GM19452 (cell line): ENCODE measurements at regions not wholly inside any gene's neighbourhood (a gene's known extent, or its start where the extent isn't known, plus 50 kb on each side); places are given as distances from the start of the nearest gene placed in this dataset.

Experiments used
- ATAC-seq: cut with Tn5 transposase; IDR thresholded peaks from one replicate; pipeline ENCODE4 v1.9.1; 2021; ENCODE audit not compliant: unreplicated experiment

DNA sequence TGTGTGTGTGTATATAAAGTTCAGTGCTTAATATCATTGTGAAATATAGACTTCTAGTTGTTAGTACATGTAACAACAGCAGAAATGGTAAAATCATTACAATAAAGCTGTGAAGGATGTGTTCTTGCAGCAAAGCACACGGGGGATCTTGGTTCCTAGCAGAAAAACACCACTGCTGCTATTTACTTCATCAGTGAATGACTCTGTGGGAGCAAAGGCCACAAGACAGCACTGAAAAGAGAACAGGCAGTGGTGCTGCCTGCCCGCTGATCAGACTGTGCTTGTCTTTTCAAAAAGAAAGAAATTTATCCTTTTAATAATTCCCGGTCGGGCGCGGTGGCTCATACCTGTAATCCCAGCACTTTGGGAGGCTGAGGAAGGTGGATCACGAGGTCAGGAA, 689.9 kb upstream of the CITED2 start:
- no peak for ATAC-seq

DNA sequence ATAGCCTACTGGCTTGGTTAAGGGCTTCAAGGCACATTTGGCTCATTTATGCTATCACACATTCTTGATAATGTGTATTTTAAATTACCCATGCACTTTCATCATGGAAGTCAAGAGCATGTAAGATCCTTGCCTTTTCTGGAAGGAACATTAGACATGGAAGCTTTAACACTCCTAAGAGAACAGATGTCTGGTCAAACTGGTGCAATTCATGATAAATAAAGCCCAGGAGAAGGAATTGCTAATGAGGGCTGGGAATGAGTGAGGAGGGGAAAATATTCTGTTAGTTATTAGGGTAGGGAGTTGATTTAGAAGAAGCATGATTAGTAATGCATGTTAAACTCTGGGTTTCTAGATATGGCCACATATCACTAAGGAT, 688.6 kb upstream of the CITED2 start:
- ATAC-seq = no peak

DNA sequence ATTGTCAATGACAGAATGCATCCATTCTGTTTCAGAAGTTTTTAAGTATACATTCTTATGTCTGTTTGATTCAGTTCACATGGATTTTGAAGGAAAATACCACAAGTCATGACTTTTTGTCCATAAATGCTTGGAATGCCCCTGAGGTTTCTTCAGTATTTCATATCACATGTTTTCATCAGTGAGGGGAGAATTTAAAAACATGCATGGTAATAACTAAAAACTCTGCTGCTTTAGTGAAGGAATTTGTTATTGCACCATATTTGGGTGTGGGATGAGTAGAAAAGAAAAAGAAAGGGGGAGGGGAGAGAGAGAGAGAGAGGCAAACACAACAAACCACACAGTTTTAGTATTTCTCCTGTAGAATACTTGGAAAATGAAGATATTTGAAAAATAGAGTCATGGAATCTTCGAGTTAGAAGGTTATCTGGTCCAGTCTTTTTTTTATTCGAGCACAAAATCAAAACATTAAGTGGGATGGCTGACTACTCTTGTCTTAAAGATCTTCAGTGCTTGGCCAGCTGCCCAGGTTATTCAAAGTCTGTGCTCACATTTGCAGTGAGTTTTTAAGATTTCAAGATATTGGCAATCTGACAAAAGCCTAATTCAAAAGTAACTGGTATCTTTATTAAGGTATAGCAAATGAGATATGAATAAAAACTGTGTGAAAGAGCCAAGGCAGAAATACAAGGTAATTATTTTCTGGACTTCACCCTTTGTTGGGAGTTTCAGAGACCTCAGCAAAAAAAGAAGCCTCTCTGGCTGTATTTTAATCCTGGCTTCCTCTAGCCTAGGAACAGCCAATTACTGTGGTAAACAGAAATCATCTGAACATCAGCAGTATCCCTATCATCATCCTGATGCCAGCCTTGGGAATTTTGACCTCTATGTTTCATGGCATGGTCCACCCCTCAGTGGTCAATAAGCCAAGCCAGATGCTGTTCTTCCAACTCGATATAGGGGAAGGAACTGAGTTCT, 687.9 kb upstream of the CITED2 start:
- ATAC-seq = no peak

DNA sequence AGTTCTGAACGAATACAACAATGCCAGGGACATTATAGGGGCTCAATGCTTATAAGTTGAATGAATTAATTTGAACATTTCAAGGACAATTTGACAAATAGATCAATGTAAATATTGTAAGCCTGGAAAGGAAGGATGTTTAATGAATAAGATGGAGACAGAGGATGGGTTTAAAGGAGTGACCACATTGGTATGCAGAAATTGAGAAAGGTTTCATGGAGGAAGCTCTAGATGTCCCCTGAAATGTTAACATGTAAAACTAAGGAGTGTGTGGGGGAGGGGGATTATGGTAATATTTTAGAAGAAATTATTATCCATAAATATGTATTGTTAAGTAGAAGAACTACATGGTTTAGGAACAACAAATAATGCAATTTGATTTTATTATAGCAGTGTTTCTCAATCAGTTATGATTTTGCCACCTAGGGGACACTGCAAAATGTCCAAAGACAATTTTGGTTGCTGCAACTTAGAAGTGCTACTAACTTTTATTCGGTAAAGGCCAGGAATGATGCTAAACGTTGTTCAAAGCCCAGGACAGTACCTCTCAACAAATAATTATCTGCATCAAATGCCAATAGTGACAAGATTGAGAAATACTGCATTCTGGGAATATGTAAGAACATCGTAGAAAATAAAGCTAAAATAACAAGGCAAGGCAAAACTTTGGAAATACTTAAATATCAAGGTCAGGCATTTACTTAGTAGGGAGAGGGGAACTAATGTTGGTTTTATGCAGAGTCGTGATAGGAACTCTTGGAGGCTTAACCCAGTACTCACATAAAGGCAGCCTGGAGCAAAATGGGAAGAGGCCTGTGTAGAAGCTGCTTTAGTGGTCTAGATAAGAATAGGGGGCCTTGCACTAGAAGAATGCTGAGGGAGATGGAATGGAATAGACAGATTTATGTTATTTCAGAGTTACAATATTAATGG, 686.9 kb upstream of the CITED2 start:
- ATAC-seq = no peak

DNA sequence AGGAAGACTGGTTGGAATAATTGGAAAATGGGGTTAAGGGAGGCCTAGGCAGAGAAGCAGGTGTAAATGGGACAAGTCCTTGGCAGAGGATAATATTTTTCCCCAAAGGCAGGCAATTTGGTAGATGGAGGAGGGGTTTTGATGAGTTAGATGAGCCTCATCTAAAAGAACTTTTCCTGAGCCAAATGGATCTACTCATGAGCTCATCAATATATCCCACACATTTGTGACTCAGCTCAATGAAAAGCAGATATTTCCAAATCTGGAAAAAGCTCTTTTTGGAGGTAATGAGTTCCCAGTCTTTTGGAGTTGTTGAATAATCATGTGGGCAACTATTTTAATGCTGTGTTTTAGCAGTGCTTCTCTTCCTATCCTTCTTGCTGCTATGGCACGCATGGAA, 685.5 kb upstream of the CITED2 start:
- ATAC-seq = no peak

DNA sequence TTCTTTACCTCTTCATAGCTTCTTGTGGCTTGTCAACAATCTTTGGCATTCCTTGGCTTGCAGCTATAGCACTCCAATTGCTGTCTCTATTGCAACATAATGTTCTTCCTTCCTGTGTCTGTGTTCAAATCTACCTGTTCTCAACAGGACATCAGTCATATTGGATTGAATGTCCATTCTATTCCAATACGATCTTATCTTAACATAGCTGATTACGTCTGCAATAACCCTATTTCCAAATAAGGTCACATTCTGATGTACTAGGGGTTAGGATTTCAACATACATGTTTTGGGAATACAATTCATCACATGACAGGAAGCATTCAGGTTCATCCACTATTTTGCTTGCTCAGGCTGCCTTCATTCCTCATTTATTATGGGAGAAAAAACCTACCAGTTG, 684.4 kb upstream of the CITED2 start:
- no peak for ATAC-seq

DNA sequence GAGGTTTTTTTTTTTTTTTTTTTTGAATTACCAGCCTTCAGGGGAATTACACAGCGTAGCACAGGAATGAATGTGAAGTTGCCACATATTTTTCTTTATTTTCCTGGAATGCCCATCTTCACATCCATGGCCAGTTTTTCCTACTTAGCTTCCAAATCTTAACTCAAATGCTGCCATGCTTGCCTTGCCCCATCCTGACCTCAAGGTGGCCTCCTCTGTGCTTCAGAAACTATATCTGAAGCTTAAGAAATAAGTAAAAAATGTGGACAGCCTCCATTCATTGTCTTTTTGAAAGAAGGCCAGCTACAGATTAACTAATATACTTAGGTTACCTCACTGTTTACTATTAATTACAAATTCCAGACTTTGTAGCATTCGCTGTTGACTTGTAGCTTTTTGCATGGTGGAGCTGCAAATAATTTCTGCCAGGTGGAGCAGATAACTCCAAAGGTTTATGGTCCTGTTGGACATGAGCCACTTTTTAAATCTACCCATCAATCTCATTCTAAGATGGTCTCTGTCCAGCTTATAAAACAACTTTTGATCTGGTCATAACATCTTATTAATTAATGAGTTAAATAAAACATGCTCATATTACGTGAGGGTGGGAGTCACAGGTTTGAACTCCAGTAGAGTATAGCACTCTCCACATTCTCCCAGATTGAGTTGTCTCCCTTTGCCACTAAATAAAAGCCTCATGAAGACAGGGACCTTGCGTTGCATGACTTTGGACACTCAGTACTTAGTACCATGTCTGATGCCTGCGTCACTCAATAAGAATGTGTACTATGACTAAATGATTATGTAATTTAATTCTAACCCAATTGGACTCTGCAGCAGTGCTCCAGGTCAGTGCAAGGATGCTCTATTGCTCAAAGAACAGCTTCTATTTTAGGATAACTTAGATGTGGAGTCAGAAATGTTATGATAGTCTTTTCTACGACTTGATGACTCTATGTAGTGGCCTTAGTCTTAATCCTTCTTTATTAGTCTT, 678.6 kb upstream of the CITED2 start:
- ATAC-seq = no peak

DNA sequence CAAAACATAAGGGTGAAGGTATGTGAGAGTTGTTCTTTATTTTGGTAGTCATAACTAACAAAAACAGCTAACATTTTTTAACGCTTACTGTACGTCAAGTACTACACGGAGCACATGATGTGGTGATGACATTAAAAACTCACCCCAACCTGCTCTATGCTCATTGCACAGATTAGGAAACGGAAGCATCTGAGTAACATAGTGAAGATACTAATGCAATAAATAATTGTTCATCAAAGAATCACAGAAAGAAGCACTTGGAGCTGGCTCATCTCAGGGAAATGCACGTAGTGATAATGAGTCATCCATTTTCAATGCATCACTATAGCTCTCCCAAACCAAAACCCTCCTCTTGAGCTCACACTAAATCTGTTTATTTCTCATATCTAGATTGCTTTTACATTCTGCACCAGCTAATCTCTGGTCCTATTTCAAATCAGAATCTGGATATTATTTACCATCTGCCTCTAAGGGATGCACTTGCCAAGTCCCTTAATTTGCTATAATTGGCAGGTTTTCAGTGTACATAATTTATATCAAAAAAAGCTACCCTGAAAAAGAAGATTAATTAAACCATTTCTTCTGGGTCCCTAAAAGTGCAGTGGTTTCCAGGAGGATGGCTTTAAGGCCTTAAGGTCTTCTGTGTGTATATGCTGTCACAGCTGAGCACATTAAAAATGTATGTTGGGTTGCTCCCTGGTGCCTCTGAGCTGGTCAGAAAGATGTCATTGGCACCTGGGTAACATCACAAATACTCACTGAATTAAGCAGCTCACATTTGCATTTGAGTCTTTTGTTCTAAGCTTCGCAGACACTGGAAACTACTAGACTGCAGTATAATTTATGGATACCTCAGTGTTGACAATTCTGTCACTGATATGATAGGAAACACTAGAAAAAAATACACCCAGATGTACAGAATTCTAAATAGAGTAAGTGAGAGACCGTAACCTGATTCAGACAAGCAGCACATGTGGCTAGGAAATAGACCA, 677.4 kb upstream of the CITED2 start:
- no peak for ATAC-seq

DNA sequence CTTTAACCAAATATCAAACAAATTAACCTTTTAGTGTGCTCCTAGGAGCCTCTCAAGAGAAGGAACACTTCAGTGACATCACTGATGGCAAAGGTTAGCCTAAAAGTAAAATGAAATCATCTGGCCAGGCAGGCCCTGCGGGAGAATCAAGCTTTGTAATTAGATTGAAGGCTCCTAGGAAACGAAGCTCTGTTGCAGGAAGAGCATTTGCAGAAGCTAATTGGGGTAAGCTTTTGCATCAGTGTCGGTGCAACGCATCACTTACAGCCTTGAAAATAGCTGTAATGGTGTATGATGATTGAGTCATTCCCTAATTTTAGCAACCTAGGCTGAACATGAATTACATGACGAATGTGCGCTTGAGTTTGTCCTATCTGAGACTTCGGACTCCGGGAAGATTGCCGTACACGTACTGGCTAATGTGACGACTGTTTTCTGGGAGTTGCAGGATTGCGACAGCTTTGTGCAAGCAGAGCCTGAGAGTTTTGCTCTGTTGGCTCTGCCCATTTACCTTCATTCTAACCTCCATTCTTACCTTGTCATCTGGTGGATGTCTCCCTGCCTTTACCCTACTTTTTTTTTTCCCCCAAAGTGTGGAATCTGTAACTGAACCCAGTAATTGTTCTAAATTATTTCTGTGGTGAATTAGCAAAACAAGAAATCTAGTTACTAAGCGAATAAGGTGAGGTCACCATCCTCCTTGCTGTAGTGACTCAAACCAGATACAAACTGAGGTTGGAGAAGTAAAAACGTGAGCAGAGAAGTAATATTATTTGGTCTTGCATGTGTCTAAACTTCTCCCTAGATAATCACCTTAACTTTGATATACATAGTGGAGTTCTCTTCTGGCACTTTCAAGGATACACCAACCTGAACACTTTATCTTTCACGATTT, 675.9 kb upstream of the CITED2 start:
- no peak for ATAC-seq

DNA sequence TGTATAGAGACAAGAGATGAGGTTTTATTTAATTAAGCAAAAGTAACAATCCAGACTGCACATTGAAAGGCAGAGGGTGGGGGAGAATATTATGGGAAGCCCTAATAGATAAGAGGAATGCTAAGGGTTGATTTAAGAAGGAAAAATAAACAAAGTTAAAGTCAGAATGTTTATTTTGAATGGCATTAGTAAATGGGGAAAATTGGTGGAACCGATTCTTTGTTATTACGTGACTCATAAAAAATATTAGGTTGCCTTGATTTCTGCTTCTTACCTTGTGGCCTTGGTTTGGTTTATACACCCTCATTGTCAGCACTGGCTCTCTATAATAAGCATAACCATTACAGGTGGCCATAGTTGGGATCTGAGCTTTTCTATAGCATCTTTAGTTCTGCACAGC, 674.8 kb upstream of the CITED2 start:
- ATAC-seq = no peak

DNA sequence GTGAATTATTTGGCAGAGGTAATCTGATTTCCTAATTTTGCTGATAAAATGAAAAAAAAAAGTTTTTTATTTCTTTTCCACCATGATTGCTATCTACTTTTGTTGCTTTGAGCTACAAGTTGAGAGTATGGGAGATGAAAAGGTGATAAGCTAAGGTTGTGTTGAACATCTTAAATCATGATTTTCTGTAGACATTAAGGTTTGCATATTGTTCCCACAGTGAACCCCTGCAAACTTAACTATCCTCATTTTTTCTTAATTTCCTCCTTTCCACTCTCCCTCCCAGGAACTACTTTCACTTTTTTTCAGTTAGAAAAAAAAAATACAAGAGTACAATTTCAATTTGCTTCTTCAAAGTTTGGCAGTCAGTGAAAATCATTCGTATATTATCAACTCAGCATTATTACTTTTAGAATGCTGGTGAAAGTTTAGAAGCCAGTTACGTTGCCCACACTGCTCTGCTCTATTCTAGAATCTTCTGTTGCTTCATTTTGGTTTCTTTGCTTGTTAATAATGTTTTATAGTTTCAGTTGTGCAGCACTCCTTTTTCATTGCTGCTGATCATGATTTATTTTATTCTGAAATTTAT, 673.8 kb upstream of the CITED2 start:
- ATAC-seq = no peak

DNA sequence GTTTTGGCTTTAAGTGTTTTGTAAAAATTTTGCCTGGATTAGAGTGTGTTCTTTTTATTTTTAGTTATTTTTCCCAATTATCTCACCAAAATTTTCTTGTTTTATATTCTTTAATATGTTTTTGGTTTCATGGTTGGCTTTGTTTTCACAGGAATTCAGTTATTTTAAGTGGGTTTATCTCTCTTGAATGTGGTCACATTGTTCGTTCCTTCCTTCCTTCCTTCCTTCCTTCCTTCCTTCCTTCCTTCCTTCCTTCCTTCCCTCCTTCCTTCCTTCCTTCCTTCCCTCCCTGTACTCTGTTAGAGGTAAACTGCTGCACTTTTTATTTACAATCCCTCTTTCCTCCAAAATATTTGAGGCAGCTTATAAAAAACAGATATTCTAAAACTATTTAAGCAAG, 672.9 kb upstream of the CITED2 start:
- ATAC-seq = no peak

DNA sequence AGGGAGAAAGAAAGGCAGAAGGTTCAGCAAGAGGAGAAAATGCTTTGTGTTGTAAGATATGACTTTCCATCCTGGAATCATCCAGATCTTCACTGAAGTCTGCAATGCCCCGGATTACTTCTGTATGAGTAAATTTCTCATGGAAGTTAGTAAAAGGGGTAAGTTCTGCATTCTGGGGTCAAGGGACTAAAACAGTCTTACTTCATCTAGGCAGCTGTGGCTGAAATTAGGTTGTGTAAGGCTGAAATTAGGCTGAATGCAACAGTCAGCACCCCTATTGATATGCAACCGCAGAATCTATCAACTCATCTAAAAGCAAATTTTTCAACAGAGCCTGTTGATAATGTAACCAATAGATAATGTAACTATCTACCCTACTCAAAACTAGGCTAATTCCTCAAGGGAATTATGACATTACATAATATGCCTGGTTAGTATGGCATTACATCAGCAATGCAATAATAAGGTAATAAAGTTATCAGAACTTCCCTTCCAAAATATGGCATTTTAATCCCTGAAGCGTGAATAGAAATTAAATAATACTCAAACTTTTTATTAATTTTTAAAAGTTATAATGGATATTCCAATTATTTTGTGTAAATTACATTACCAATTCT, 671.7 kb upstream of the CITED2 start:
- no peak for ATAC-seq

DNA sequence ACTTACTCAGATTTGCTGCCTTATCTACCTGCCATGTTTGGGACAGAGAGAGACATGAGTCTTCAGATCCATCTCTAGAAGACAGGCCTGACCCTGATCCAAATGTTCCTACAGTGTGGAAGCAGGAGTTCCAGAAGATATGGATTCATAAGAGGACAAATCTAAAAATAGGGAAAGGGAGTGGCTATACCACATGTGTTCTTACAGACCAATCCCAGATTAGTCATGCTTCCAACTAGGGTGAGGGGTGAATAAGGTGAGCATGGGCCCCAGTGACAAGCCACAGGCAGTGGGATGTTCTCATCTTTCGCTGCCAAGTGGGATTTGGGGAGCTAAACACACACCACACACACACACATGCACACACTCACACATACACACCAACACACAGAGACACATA, 670.7 kb upstream of the CITED2 start:
- ATAC-seq = no peak

DNA sequence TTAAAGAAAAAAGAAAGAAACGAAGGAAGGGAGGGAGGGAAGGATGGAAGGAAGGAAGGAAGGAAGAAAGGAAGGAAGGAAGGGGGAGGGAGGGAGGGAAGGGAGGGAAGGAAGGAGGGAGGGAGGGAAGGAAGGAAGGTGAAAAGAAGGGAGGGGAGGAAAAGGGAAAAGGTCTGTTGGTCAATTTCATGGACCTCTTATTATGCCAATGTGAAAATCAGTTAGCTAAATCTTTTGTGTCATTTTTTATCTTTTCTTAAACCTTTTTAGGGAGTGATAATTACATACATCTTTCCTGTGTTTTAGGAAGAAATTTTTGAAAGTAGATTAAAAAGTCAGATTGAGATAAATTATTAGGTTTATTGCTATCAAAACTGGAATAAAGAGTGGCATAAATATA, 670.2 kb upstream of the CITED2 start:
- ATAC-seq = no peak

DNA sequence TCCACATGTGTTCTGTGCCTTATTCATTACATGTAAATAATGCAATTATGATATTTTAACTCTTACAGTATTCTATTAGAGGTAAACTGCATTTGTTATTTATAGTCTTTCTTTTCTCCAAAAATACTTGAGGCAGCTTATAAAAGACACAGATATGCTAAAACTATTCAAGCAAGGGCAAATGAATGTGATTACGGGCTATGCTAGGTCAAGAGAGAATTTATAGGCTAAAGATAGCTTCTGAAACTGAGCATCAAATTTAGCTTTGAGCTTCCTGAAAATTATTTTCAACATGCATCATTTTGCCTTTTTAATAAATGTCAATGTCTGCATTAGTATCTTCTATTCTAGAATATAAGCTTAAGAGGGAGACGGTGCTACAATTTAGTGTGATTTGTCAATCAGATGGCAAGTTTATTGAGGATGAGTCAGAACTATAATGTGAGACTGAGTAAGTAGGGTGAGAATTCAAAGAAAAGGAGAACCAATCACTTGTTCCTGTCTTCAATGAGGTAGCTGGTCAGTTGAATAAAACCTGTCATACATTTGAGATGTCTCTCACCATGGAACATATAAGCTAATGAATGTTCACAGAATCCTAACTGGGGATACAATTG, 669.4 kb upstream of the CITED2 start:
- ATAC-seq = no peak

DNA sequence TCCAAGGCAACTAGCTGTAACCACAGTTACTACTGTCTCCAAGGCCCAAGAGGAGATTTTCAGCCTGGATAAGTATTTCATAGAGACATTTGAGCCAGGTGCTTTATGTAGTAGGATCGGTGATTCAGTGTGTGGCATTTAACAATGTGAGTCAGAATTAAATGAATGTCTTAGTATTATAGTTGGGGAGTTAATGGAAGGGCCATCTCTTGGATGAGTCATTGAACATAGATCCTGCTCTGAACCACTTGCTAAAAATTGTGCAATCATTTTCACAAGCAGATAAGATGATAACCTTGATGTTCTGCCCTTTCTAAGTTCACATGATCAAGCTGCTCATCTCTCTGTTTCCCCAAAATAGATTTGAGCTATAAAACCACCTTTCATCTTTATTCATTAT, 668.9 kb upstream of the CITED2 start:
- no peak for ATAC-seq
